GM20000 (cell line): ENCODE measurements at regions not wholly inside any gene's neighbourhood (a gene's known extent, or its start where the extent isn't known, plus 50 kb on each side); places are given as distances from the start of the nearest gene placed in this dataset.

ENCODE experiments used
- DNase-seq: peaks from one replicate; pipeline ENCODE4 v3.0.0; 2012; ENCODE audit warnings: low spot score
- TF ChIP-seq, protein P1 (sequence below): IDR thresholded peaks from 2 replicates; pipeline ENCODE4 v1.5.1; 2012; ENCODE audit warnings: mild to moderate bottlenecking, control low read depth; ENCODE audit errors: extremely low read depth, missing control alignments

DNA sequence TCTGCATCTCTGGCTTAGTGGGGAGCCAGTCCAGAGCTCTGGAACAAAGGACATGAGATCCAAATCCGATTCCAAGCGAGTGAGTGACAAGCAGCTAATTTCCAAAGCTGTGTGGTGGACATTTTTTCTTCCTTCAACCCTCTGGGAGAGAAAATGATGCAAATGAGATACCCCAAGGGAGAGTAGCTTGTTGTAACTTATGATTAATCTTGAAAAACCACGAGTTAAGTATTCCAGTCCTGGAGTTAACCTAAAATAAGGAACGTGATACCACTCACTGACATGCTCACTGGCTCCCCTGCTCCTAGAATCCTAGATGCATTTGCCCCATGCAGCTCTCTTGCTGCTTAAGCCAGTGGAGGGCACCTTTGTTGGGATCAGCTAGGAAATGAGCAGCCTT lies 116.0 kb upstream of the HABP2 start:
- TF ChIP-seq, protein P1, sequence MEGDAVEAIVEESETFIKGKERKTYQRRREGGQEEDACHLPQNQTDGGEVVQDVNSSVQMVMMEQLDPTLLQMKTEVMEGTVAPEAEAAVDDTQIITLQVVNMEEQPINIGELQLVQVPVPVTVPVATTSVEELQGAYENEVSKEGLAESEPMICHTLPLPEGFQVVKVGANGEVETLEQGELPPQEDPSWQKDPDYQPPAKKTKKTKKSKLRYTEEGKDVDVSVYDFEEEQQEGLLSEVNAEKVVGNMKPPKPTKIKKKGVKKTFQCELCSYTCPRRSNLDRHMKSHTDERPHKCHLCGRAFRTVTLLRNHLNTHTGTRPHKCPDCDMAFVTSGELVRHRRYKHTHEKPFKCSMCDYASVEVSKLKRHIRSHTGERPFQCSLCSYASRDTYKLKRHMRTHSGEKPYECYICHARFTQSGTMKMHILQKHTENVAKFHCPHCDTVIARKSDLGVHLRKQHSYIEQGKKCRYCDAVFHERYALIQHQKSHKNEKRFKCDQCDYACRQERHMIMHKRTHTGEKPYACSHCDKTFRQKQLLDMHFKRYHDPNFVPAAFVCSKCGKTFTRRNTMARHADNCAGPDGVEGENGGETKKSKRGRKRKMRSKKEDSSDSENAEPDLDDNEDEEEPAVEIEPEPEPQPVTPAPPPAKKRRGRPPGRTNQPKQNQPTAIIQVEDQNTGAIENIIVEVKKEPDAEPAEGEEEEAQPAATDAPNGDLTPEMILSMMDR = no peak
- DNase-seq = no peak

DNA sequence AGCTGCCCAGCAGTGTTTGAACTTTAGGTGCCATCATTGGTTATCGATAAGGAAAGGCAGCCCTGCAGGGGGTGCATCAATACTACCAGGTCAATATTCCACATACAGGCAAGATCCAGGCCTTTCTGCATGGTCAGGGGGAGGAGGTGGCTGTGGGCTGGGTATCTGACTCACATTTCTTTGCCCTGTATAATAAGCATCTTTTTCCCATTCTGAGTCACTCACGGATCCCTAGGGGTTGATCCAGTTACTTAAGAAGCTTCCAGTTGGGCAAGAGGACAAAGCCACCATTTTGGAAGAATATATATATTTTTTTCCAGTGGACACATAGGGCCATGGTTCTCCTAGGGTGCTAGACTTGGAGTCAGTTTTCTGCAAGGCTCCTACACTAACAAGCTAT lies 114.2 kb upstream of the HABP2 start:
- DNase-seq = no peak

DNA sequence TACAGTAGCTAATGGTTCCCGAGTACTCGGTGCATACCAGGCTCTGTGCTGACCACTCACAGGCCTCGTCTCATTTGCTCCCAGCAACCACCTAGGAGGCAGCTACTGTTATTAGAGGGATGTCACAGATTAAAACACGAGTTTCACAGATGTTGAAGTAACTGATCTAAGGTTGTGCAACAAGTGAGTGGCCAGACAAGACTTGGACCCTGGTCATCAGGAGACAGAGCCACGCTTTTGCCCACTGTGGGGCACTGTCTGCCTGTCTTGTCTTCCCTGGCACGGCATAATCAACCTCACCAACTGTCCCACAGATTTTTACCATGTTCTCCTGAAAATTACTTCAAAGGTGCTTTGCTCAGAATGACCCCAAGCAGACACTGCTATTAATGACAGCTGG lies 111.6 kb upstream of the HABP2 start:
- TF ChIP-seq, protein P1 = no peak
- no peak for DNase-seq

More for the DNA sequence above, 114.2 kb upstream of the HABP2 start:
- TF ChIP-seq, protein P1 = no peak

DNA sequence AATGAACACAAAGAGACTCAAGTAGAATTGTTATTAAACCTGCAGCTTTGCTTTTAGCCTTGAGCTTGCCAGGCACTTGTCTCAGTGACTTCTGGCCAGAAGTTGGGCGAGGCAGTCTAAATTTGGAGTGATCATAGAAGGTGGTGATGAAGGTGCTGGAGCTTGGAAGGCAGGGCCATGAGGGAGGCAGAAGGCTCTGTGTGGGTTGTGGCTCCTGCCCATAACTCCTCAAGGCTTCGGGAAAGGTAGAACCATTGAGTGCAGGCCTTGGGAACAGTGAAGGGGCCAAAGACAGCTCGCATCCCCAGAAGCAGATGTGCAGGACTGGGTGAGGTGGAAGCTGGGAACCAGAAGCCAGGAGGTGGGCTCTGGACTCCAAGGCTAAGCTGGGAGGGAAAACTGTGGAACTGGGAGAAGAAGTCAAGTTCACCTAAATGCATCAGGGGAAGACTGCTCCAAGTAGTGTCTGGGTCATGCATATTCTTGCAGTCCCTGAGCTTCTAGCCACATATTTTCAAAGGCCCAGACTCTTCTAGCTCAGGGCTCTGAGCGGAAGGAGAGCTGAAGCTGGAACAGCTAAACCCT lies 111.1 kb upstream of the HABP2 start:
- DNase-seq = no peak
- TF ChIP-seq, protein P1 = no peak

DNA sequence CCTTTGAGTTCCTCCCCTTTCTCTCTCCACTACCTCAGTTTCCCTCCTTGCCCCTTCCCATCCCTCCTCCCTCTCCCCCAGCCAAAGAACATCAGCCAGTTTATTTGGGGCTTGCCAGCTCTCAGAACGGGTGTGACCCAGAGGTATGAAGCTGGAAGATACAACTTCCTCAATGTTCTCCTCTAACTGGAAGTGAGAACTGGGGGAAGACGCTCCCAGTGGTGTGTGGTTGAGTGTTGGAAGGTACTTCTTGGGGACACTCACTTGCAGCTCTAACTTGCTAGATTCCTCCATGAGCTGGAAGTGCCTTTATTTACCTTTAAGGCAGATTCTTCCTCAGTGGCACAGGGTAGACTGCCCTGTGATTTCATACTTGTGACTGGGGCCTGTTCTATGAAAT lies 110.5 kb upstream of the HABP2 start:
- TF ChIP-seq, protein P1 = no peak
- DNase-seq = no peak

DNA sequence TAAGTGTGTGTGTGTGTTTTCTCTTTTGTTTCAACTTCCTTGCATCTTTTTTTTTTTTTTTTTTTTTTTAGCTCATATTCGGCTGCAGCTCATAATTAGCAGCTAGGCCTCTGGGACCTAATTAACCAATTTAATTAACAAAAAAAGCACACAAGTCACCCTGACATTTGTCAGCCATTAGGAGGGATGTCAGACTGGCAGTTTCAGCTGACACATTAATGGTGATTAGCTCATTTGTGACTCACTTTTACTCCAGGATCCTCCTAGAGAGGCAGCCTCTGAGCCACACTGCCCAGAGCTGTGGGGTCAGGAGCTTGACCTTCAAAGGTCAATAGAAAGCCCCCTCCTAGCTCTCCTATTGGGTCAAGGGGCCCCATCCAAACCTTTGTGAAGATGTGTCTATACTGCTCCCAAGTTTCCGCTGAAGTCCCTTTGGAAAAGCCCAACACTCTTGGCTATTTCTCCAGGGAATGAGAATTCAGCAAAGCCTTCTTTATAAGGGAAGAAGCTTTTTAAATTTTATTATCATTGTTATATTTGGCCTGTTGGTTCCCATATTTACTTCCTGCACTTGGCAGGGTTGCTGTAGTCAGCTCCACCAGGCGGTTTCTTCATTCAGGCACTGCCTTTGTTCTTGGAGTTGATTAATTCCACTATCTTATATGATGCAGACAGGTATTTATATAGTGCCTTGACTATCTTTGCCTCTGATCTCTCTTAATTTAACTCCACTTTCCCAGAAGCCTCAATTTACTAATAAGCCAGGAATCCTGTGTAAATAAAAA lies 109.5 kb upstream of the HABP2 start:
- no peak for DNase-seq
- TF ChIP-seq, protein P1 = no peak

DNA sequence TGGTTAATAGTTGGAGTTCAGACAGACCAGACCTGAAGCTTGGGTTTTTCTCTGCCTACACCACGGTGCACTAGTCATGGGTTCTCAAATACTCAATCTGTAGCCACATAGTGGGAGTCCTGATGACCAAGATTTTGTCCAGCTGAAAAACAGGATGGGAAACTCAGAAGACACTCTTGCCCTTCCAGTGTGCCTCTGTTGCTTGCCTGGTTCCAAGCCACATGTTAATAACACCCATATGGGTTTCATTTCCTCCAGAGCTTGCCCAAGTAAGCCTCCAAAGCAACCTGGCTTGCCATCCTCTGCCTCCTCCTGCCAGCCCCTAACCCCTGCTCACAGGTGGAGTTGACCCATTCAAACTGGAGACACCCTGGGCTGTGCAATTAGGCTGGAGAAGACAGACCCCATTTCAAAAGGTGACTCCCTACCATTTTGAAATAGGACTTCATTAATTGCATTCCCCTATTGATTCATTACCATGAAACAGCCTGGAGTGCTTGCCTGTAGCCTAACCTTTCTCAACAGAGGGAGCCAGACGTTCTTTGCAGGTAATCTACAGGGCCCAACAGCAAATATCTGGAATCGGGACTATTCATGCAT lies 108.0 kb upstream of the HABP2 start:
- no peak for DNase-seq
- TF ChIP-seq, protein P1 = no peak
